Bronchial epithelial cell (primary cell): ENCODE measurements at regions not wholly inside any gene's neighbourhood (a gene's known extent, or its start where the extent isn't known, plus 50 kb on each side); places are given as distances from the start of the nearest gene placed in this dataset.

Source experiments
- DNase-seq: peaks from one replicate; pipeline ENCODE4 v3.0.0-alpha.2; 2010; ENCODE audit warnings: low read depth
- FAIRE-seq: peaks from 2 replicates; lab custom pipeline; 2011; peaks lifted over from hg19 to GRCh38; lab: Jason Lieb, UNC
- H3K27me3 ChIP-seq: 2 replicates; pipeline ENCODE4 v1.5.1; 2011; ENCODE audit warnings: low read length; ENCODE audit not compliant: control insufficient read depth, insufficient read depth
- H3K36me3 ChIP-seq: 2 replicates; pipeline ENCODE4 v1.5.1; 2011; ENCODE audit warnings: low read length; ENCODE audit not compliant: control insufficient read depth, insufficient read depth
- H3K4me3 ChIP-seq: 2 replicates; pipeline ENCODE4 v1.5.1; 2011; ENCODE audit warnings: mild to moderate bottlenecking, low read depth, low read length, control low read depth
- TF ChIP-seq, protein P1 (sequence below): IDR thresholded peaks from 2 replicates; pipeline ENCODE4 v1.5.1; 2011; ENCODE audit warnings: mild to moderate bottlenecking, moderate library complexity, low read length, control low read depth, inconsistent platforms; ENCODE audit not compliant: insufficient read depth, severe bottlenecking

DNA sequence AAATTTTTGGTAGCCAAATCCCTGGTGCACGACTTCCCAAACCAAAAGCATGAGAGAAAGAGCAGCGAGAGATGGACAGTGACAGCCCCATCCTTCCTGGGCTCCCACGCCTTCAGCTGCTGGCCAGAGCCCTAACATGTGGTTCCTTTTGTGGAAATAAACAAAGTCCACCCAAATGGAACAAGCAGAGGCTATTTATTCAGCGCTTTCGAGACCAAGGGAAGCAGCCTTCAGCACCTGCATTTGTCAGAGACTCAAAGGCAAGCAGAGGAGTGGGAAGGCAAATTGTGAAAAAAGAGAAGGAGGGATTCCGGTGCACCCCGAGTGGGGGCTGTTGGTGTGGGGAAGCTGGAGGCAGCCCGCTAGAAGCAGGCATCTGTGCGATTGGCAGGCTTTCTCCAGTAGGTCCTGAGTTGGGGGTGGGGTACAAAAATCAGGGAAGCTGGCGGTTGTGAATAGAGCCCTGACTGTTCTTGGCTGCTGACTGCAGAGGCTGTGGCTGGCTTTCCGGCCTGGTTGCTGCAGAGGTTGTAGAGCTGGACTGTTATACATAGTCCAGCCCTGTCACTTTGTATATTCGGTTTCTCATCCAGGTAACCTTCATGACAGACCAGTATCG lies 427.2 kb downstream of the OCA2 start:
- no peak for FAIRE-seq
- TF ChIP-seq, protein P1, sequence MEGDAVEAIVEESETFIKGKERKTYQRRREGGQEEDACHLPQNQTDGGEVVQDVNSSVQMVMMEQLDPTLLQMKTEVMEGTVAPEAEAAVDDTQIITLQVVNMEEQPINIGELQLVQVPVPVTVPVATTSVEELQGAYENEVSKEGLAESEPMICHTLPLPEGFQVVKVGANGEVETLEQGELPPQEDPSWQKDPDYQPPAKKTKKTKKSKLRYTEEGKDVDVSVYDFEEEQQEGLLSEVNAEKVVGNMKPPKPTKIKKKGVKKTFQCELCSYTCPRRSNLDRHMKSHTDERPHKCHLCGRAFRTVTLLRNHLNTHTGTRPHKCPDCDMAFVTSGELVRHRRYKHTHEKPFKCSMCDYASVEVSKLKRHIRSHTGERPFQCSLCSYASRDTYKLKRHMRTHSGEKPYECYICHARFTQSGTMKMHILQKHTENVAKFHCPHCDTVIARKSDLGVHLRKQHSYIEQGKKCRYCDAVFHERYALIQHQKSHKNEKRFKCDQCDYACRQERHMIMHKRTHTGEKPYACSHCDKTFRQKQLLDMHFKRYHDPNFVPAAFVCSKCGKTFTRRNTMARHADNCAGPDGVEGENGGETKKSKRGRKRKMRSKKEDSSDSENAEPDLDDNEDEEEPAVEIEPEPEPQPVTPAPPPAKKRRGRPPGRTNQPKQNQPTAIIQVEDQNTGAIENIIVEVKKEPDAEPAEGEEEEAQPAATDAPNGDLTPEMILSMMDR, result no peak
- Histone ChIP-seq H3K27me3 (no peaks in the 10 kb centered on the region), H3K4me3 (no peak overlapping the region), H3K36me3 (no peaks in the 10 kb centered on the region)
- no peak for DNase-seq

DNA sequence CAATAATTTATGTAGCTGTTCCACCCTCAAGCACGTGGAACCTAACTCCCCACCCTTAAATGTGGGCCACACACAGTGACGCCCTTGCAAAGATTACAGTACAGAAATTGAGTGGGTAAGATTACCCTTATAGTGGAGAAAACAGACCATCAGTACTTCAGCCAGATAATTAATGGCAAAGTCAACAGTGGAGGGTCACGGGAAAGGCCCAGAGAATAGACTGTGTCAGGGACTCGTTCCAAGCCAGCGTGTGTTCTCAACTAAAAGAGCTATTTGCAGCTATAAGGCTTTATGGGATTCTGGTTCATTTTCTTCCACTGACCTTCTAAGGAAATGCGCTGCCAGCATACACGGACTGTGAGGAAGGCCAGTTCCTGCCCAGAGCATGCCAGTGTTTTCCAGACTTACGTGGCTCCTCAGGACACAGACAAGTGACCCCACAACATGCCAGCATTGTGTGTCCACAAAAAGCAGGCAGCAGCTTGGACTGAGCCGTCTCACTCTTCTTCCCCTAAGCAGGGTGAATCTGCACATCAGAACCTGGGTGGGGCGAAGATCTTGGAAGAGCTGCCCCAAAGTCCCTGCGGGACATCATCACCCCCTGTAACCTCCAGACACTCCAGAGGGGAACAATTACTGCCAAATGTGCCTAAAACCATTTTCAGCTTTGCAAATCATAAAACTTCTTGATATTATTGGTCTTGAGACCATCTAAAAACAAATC lies 428.5 kb downstream of the OCA2 start:
- no peaks in the 10 kb centered on the region for H3K27me3 ChIP-seq
- no peaks in the 10 kb centered on the region for H3K36me3 ChIP-seq
- TF ChIP-seq, protein P1, result no peak
- H3K4me3 ChIP-seq, result no peak overlapping the region
- FAIRE-seq (no peak), DNase-seq (no peak)

DNA sequence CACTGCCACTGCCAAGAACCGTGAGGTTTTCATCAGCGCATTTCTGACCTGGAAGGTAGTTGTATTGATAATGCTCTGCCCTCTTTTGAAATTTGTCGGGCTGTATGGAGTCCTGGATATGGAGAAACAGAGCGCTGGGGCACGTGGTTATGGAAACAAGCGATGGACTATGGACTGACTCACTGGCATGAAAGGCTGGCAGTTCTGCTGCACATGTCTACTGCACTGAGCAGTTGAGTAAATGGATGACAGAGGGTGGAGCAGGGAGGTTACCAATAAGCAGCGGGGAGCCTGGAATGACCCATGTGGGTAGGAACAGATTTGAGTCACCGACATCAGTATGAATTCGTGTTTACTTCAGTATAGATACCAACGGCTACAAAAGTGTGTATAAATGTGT lies 429.5 kb downstream of the OCA2 start:
- Histone ChIP-seq H3K36me3 (no peaks in the 10 kb centered on the region), H3K4me3 (no peak overlapping the region), H3K27me3 (no peaks in the 10 kb centered on the region)
- DNase-seq, result no peak
- TF ChIP-seq, protein P1, result no peak
- FAIRE-seq, result no peak

DNA sequence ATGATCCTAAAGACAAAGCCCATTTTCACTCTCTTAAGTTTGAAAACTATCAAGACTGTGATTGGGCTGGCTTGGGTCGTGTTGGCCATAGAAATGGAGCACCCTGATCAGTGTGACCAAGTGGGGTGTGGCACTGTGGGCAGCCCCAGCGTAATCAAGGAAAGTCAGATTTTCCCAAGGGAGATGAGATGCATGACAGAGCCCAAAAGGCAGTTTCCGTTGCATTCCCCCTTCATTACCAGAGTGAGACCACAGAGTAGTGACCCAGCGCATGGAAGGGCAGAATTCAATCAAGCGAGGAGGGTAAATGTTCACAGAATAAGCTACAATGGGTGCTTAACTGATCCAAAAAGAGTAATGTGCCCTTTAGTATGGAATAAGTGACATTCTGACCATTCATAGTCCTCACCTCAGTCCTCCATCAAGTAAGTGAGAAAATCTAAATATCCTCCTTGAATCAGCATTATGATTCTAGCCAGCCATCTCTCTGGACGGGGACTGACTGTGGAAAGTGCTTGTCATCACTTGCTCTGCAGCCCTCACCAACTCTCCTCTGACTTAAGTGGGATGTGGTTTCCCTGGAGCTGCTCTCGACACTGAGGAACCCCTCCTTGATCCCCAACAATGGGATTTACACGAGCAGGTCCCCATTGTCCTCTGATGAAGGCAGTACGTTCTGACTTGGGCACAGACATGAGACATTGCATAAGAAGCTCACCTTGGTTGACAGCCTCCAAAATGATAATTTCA lies 430.5 kb downstream of the OCA2 start:
- DNase-seq (no peak), FAIRE-seq (no peak)
- no peaks in the 10 kb centered on the region for H3K27me3 ChIP-seq
- no peak overlapping the region for H3K4me3 ChIP-seq
- TF ChIP-seq, protein P1, result no peak
- no peaks in the 10 kb centered on the region for H3K36me3 ChIP-seq

DNA sequence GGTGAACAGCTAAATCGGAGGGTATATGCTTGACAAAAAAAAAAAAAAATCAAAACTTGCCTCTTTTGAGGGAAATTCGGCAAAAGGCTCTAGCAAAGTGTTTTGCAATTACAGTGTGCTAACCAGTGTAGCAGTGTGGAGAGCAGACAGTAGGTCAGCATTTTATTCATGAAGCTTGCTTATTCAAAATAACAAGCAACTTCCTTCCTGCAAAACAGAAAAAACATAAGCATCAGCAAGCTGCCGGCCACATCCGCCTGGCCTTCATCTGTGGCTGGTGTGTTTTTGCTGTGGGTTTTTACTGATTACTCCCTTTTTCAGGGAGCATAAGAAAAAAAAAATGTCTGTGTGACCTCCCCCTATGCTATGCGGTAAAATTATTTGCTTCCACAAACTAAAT lies 434.1 kb downstream of the OCA2 start:
- TF ChIP-seq, protein P1, result no peak
- no peak for FAIRE-seq
- DNase-seq, result no peak

More for the DNA sequence above, 434.1 kb downstream of the OCA2 start:
- H3K36me3 ChIP-seq, result no peaks in the 10 kb centered on the region
- no peaks in the 10 kb centered on the region for H3K27me3 ChIP-seq
- no peak overlapping the region for H3K4me3 ChIP-seq
